A549 (cell line): ENCODE measurements at regions not wholly inside any gene's neighbourhood (a gene's known extent, or its start where the extent isn't known, plus 50 kb on each side); places are given as distances from the start of the nearest gene placed in this dataset.

Experiments
- ATAC-seq, 2 experiments: fragments of 200-7000 bp in 1 of 2; fragments of >200 bp in 1 of 2; cut with Nextera tagmentation in 1 of 2; cut with Tn5 transposase in 1 of 2; 3 replicates each; pipeline versions ENCODE4 v1.8.0 to v1.9.1; 2018 to 2020; ENCODE audit warnings: mild to moderate bottlenecking in 1 of 2, moderate library complexity in 1 of 2
- CTCF ChIA-PET: fragments of 300-600 bp; sonication (Branson Sonifier 250); formaldehyde crosslinking; extraction: SDS; loops from one replicate; lab custom pipeline; 2021; ENCODE audit warnings: antibody characterized with exemption, inconsistent platforms; lab: Yijun Ruan, JAX
- POLR2A ChIA-PET: fragments of 350-600 bp; formaldehyde crosslinking; extraction: SDS; loops from one replicate; lab custom pipeline; 2021; ENCODE audit warnings: antibody characterized with exemption, inconsistent platforms; lab: Yijun Ruan, JAX
- DNase-seq, 2 experiments: peaks; one replicate each; pipeline versions ENCODE4 v3.0.0 to v3.0.0-alpha.2; 2011 to 2016; ENCODE audit warnings: low read depth in 1 of 2, low spot score in 1 of 2
- FAIRE-seq: peaks from 2 replicates; lab custom pipeline; 2011; peaks lifted over from hg19 to GRCh38; lab: Jason Lieb, UNC
- H3K27ac ChIP-seq, 2 experiments: fragments of >200 bp; sonication (Bioruptor Twin); formaldehyde crosslinking; 3 replicates each; pipeline ENCODE4 v1.5.1; 2016 to 2017
- H3K4me1 ChIP-seq: fragments of >200 bp; sonication (Bioruptor Twin); formaldehyde crosslinking; 3 replicates; pipeline ENCODE4 v1.6.1; 2016
- H3K4me2 ChIP-seq: fragments of >200 bp; sonication (Bioruptor Twin); formaldehyde crosslinking; 3 replicates; pipeline ENCODE4 v1.6.1; 2016
- H3K4me3 ChIP-seq: fragments of >200 bp; sonication (Bioruptor Twin); formaldehyde crosslinking; 3 replicates; pipeline ENCODE4 v1.5.1; 2016
- H3K9me3 ChIP-seq: fragments of >200 bp; sonication (Bioruptor Twin); formaldehyde crosslinking; 3 replicates; pipeline ENCODE4 v1.6.1; 2016
- ATOH8 ChIP-seq: fragments of 250-450 bp; sonication (Bioruptor Pico); IDR thresholded peaks from 2 replicates; pipeline ENCODE4 v1.5.0; 2020; ENCODE audit warnings: low read depth, mild to moderate bottlenecking, moderate library complexity
- BCL3 ChIP-seq: fragments of >200 bp; sonication (Bioruptor Twin); formaldehyde crosslinking; IDR thresholded peaks from 3 replicates; pipeline ENCODE4 v1.6.1; 2016
- BHLHE40 ChIP-seq: IDR thresholded peaks from 2 replicates; pipeline ENCODE4 v1.6.1; 2012; ENCODE audit warnings: low read depth, low read length, inconsistent platforms
- CBX2 ChIP-seq: fragments of 200-600 bp; sonication (generic); IDR thresholded peaks from 2 replicates; pipeline ENCODE4 v1.6.1; 2016; ENCODE audit warnings: low read depth, mild to moderate bottlenecking, borderline replicate concordance
- E2F6 ChIP-seq: IDR thresholded peaks from 2 replicates; pipeline ENCODE4 v1.6.1; 2012; ENCODE audit warnings: low read depth, borderline replicate concordance
- EHMT2 ChIP-seq: fragments of 200-600 bp; sonication (generic); IDR thresholded peaks from 2 replicates; pipeline ENCODE4 v1.6.1; 2016; ENCODE audit warnings: antibody characterized with exemption, low read depth, mild to moderate bottlenecking, moderate library complexity
- EP300 ChIP-seq, 2 experiments: fragments of >200 bp; sonication (Bioruptor Twin); formaldehyde crosslinking; IDR thresholded peaks; 2 replicates in 1 of 2; 3 replicates in 1 of 2; pipeline ENCODE4 v1.6.1; 2016 to 2017
- ESRRA ChIP-seq: fragments of 150-350 bp; IDR thresholded peaks from 2 replicates; pipeline ENCODE4 v1.6.1; 2014; ENCODE audit warnings: mild to moderate bottlenecking, low read length, borderline replicate concordance
- FOSL2 ChIP-seq, 2 experiments: fragments of 450-650 bp in 1 of 2; fragments of >200 bp in 1 of 2; sonication (Bioruptor Twin) in 1 of 2; formaldehyde crosslinking; IDR thresholded peaks; 2 replicates each; pipeline versions ENCODE4 v1.5.0 to v1.6.1; 2016 to 2020; ENCODE audit warnings: mild to moderate bottlenecking in 1 of 2, moderate library complexity in 1 of 2
- FOXS1 ChIP-seq: fragments of 250-450 bp; sonication (Bioruptor Pico); IDR thresholded peaks from 2 replicates; pipeline ENCODE4 v1.5.0; 2020; ENCODE audit warnings: mild to moderate bottlenecking, moderate library complexity
- HES2 ChIP-seq: fragments of >200 bp; sonication (Bioruptor Twin); formaldehyde crosslinking; IDR thresholded peaks from 2 replicates; pipeline ENCODE4 v1.6.1; 2016
- HOXA7 ChIP-seq: fragments of 250-450 bp; sonication (Bioruptor Pico); IDR thresholded peaks from 2 replicates; pipeline ENCODE4 v1.5.0; 2020; ENCODE audit warnings: mild to moderate bottlenecking, moderate library complexity
- JUN ChIP-seq, 2 experiments: fragments of >200 bp; sonication (Bioruptor Twin); formaldehyde crosslinking; IDR thresholded peaks; 2 replicates in 1 of 2; 3 replicates in 1 of 2; pipeline ENCODE4 v1.6.1; 2016 to 2017
- KDM5A ChIP-seq: fragments of 200-600 bp; sonication (generic); IDR thresholded peaks from 2 replicates; pipeline ENCODE4 v1.6.1; 2016; ENCODE audit warnings: antibody characterized with exemption, mild to moderate bottlenecking
- MAFK ChIP-seq: fragments of 450-650 bp; IDR thresholded peaks from 2 replicates; pipeline ENCODE4 v1.6.1; 2014; ENCODE audit not compliant: partially characterized antibody
- MAX ChIP-seq: IDR thresholded peaks from 2 replicates; pipeline ENCODE4 v1.6.1; 2012
- MYC ChIP-seq: IDR thresholded peaks from 2 replicates; pipeline ENCODE4 v1.6.1; 2012; ENCODE audit warnings: mild to moderate bottlenecking, inconsistent platforms, low read length, improper control_type of control experiment, borderline replicate concordance
- NR3C1 ChIP-seq: fragments of >200 bp; sonication (Bioruptor Twin); formaldehyde crosslinking; IDR thresholded peaks from 3 replicates; pipeline ENCODE4 v1.6.1; 2017
- PBX3 ChIP-seq: IDR thresholded peaks from 2 replicates; pipeline ENCODE4 v1.6.1; 2012
- PHF8 ChIP-seq: fragments of 200-600 bp; sonication (generic); IDR thresholded peaks from 2 replicates; pipeline ENCODE4 v1.6.1; 2016; ENCODE audit warnings: low read depth, mild to moderate bottlenecking, antibody characterized with exemption, moderate library complexity, borderline replicate concordance
- RARB ChIP-seq: fragments of 250-450 bp; sonication (Bioruptor Pico); IDR thresholded peaks from 2 replicates; pipeline ENCODE4 v1.8.0; 2021; ENCODE audit warnings: mild to moderate bottlenecking, moderate library complexity
- RCOR1 ChIP-seq: fragments of 150-350 bp; IDR thresholded peaks from 2 replicates; pipeline ENCODE4 v1.6.1; 2014; ENCODE audit warnings: antibody characterized with exemption, low read length, low read depth
- RFX5 ChIP-seq: fragments of 450-650 bp; IDR thresholded peaks from 2 replicates; pipeline ENCODE4 v1.7.1; 2014; ENCODE audit warnings: antibody characterized with exemption, mild to moderate bottlenecking, moderate library complexity
- SMC3 ChIP-seq: fragments of >200 bp; sonication (Bioruptor Twin); formaldehyde crosslinking; IDR thresholded peaks from 3 replicates; pipeline ENCODE4 v1.6.1; 2018; ENCODE audit warnings: inconsistent platforms
- TFCP2L1 ChIP-seq: fragments of 250-450 bp; sonication (Bioruptor Pico); IDR thresholded peaks from 2 replicates; pipeline ENCODE4 v1.5.0; 2021; ENCODE audit warnings: mild to moderate bottlenecking
- USF2 ChIP-seq: fragments of 450-650 bp; IDR thresholded peaks from 2 replicates; pipeline ENCODE4 v1.6.1; 2014; ENCODE audit warnings: antibody characterized with exemption
- ZC3H11A ChIP-seq: fragments of 450-650 bp; IDR thresholded peaks from 2 replicates; pipeline ENCODE4 v1.6.1; 2014; ENCODE audit warnings: antibody characterized with exemption, mild to moderate bottlenecking
- ZNF302 ChIP-seq: fragments of 250-450 bp; sonication (Bioruptor Pico); IDR thresholded peaks from 2 replicates; pipeline ENCODE4 v1.9.0; 2021; ENCODE audit warnings: inconsistent platforms, mild to moderate bottlenecking, moderate library complexity
- ZSCAN20 ChIP-seq: fragments of 250-450 bp; sonication (Bioruptor Pico); IDR thresholded peaks from 2 replicates; pipeline ENCODE4 v1.8.0; 2022; ENCODE audit warnings: mild to moderate bottlenecking, moderate library complexity
- WGBS: methylation state at CpG from one replicate; pipeline ENCODE4 v1.1.6; 2017; ENCODE audit errors: missing lambda C conversion rate; 5-methylcytosine and 5-hydroxymethylcytosine counted together

GRCh38 chr5:100249884-100250269 is 285.3 kb upstream of the FAM174A start:
- POLR2A ChIA-PET, result no interaction called here
- H3K4me1 ChIP-seq, result no peaks in the 10 kb centered on the region
- no peak overlapping the region for H3K4me3 ChIP-seq
- H3K9me3 ChIP-seq, result no peaks in the 10 kb centered on the region
- DNase-seq (no peak), ATAC-seq (no peak), FAIRE-seq (no peak)
- H3K4me2 ChIP-seq, result no peak overlapping the region
- H3K27ac ChIP-seq, result no peak overlapping the region
- WGBS, result 18% methylated on average over 2 of the region's 2 CpGs
- no peak for TF ChIP-seq JUN (IDR thresholded peaks at IDR 0.05)
- no peak for TF ChIP-seq HOXA7 (CRISPR knock-in tag)
- no peak for TF ChIP-seq MYC
- TF ChIP-seq USF2, result no peak
- TF ChIP-seq ATOH8, result no peak
- TF ChIP-seq E2F6, result no peak
- no peak for TF ChIP-seq TFCP2L1 (CRISPR knock-in tag)
- no peak for TF ChIP-seq KDM5A
- no peak for TF ChIP-seq BHLHE40
- no peak for TF ChIP-seq ZNF302
- no peak for TF ChIP-seq RCOR1
- no peak for TF ChIP-seq MAX
- TF ChIP-seq EP300 (IDR thresholded peaks at IDR 0.05), result no peak
- TF ChIP-seq RFX5, result no peak
- no peak for TF ChIP-seq RARB
- TF ChIP-seq PHF8, result no peak
- no peak for TF ChIP-seq EHMT2
- no peak for TF ChIP-seq ZSCAN20
- no peak for TF ChIP-seq ESRRA
- TF ChIP-seq FOSL2 (IDR thresholded peaks at IDR 0.05), result no peak
- TF ChIP-seq FOSL2 (CRISPR knock-in tag; IDR thresholded peaks at IDR 0.05), result no peak
- TF ChIP-seq, all 56 proteins: peak for 0
- CTCF ChIA-PET, result no interaction called here

GRCh38 chr5:100249211-100249883 is 285.8 kb upstream of the FAM174A start:
- no peak for ATAC-seq
- CTCF ChIA-PET, result no interaction called here
- WGBS, result 16% methylated on average over 4 of the region's 4 CpGs
- Histone ChIP-seq H3K4me3 (no peak overlapping the region), H3K4me2 (no peak overlapping the region), H3K27ac (no peak overlapping the region), H3K4me1 (no peaks in the 10 kb centered on the region), H3K9me3 (no peaks in the 10 kb centered on the region)
- no peak for DNase-seq
- POLR2A ChIA-PET, result no interaction called here
- no peak for FAIRE-seq
- TF ChIP-seq ZC3H11A, result no peak
- TF ChIP-seq NR3C1, result no peak
- TF ChIP-seq KDM5A, result no peak
- no peak for TF ChIP-seq MAFK
- TF ChIP-seq BCL3, result no peak
- TF ChIP-seq ZNF302, result no peak
- TF ChIP-seq HES2, result no peak
- TF ChIP-seq EHMT2, result no peak
- no peak for TF ChIP-seq FOSL2 (IDR thresholded peaks at IDR 0.05)
- no peak for TF ChIP-seq FOSL2 (CRISPR knock-in tag; IDR thresholded peaks at IDR 0.05)
- TF ChIP-seq SMC3, result no peak
- no peak for TF ChIP-seq ESRRA
- TF ChIP-seq ATOH8, result no peak
- TF ChIP-seq ZSCAN20, result no peak
- no peak for TF ChIP-seq PHF8
- no peak for TF ChIP-seq FOXS1 (CRISPR knock-in tag)
- TF ChIP-seq CBX2, result no peak
- no peak for TF ChIP-seq MAX
- no peak for TF ChIP-seq USF2
- TF ChIP-seq PBX3, result no peak
